ENCODE measurements at regions not wholly inside any gene's neighbourhood (a gene's known extent, or its start where the extent isn't known, plus 50 kb on each side); places are given as distances from the start of the nearest gene placed in this dataset.
"Not testable (repeated sequence)": the region's sequence is repeated elsewhere in the genome, so short reads cannot be mapped to it uniquely, and the experiment has no call there.

DNA sequence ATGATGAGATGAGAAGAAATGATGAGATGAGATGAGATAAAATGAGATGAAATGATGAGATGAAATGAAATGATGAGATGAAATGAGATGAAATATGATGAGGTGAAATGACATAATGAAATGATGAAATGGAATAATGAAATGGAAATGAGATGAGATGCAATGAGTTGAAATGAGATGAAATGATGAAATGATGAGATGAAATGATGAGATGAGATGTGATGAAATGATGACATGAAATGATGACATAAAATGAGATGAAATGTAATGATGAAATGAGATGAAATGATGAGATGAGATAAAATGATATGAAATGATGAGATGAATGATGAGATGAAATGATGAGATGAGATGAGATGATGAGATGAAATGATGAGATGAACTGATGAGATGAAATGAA, 340.2 kb upstream of the PLGLB1 start:
- not testable (repeated sequence) for TF ChIP-seq POLR2A (IDR thresholded peaks at IDR 0.05; ENCODE audit: low read length); GATA1 (IDR thresholded peaks at IDR 0.05; ENCODE audit: low read depth, low read length)
